ENCODE measurements at regions not wholly inside any gene's neighbourhood (a gene's known extent, or its start where the extent isn't known, plus 50 kb on each side); places are given as distances from the start of the nearest gene placed in this dataset.
A peak's percentile ranks its signal among the peaks of the same experiment; 100 is the strongest.
"Not testable (repeated sequence)": the region's sequence is repeated elsewhere in the genome, so short reads cannot be mapped to it uniquely, and the experiment has no call there.

- H3K9me3 ChIP-seq = no peaks in the 10 kb centered on the region
- H2AFZ ChIP-seq (ENCODE audit: low read depth) = 0 out of 2 replicates have a peak overlapping the region, but pooled peaks have one; percentile 19
- ChIA-PET CTCF (no interaction called here), POLR2A (no interaction called here)
- no peak for DNase-seq
- H3K4me2 ChIP-seq = no peak overlapping the region
- H3K4me1 ChIP-seq (ENCODE audit: control insufficient read depth in 1 of 2, insufficient read depth in 2 of 2, low read depth in 1 of 2, low read length in 1 of 2) = no peaks in the 10 kb centered on the region
- no peak overlapping the region for H3K9ac ChIP-seq
- H3K4me3 ChIP-seq (ENCODE audit: low read depth in 2 of 2, low read length in 1 of 2) = no peak overlapping the region
- no peaks in the 10 kb centered on the region for H3K79me2 ChIP-seq (ENCODE audit: insufficient read depth)
- H3K27ac ChIP-seq (ENCODE audit: low read depth in 2 of 2, low read length in 1 of 2) = no peak overlapping the region
- no peaks in the 10 kb centered on the region for H3K9me2 ChIP-seq
- TF ChIP-seq TCF12 (IDR thresholded peaks at IDR 0.05) = no peak
- TF ChIP-seq SMC3 (IDR thresholded peaks at IDR 0.05; ENCODE audit: low read depth, low read length) = no peak
- no peak for TF ChIP-seq ELF1 (IDR thresholded peaks at IDR 0.05)
- TF ChIP-seq GATA2 (CRISPR knock-in tag; IDR thresholded peaks at IDR 0.05) = no peak
- no peak for TF ChIP-seq EZH2phosphoT487 (IDR thresholded peaks at IDR 0.05; ENCODE audit: borderline replicate concordance, low read depth)
- no peak for TF ChIP-seq RFX5 (IDR thresholded peaks at IDR 0.05; ENCODE audit: low read length)
- TF ChIP-seq RXRA (IDR thresholded peaks at IDR 0.05; ENCODE audit: borderline replicate concordance, low read depth) = no peak
- TF ChIP-seq JUND (IDR thresholded peaks at IDR 0.05) = no peak
- TF ChIP-seq NRF1 (IDR thresholded peaks at IDR 0.05; ENCODE audit: low read depth, low read length) = no peak
- no peak for TF ChIP-seq RAD21 (IDR thresholded peaks at IDR 0.05; ENCODE audit: low read length)
- no peak for TF ChIP-seq TEAD4 (IDR thresholded peaks at IDR 0.05; ENCODE audit: borderline replicate concordance, insufficient read depth)
- TF ChIP-seq MAX (IDR thresholded peaks at IDR 0.05; ENCODE audit: low read depth) = no peak
- TF ChIP-seq RCOR1 (IDR thresholded peaks at IDR 0.05; ENCODE audit: low read length) = no peak
- TF ChIP-seq REST (IDR thresholded peaks at IDR 0.05; ENCODE audit: low read depth, low read length) = no peak
- WGBS (ENCODE audit: low lambda C conversion rate) = 6% methylated on average over 2 of the region's 8 CpGs
- no peaks in the 10 kb centered on the region for H4K20me1 ChIP-seq (ENCODE audit: insufficient read depth)
- no peaks in the 10 kb centered on the region for H3F3A ChIP-seq (replicated peaks; ENCODE audit: insufficient read depth)
- no peaks in the 10 kb centered on the region for H3K36me3 ChIP-seq (replicated peaks in 1 of 2; ENCODE audit: control insufficient read depth in 1 of 2, insufficient read depth in 2 of 2, low read length in 1 of 2)
- H3K27me3 ChIP-seq (ENCODE audit: insufficient read depth) = peaks cover 9% of the 10 kb centered on the region; the same call in 1 of the 2 replicates
These were observed 814.2 kb upstream of the SLC39A10 start for GRCh38 chr2:194842871-194843270.

GRCh38 chr2:194834371-194834770 is 822.7 kb upstream of the SLC39A10 start:
- H3F3A ChIP-seq (replicated peaks; ENCODE audit: insufficient read depth); H3K9ac ChIP-seq; H3K4me1 ChIP-seq (ENCODE audit: control insufficient read depth in 1 of 2, insufficient read depth in 2 of 2, low read depth in 1 of 2, low read length in 1 of 2); H3K36me3 ChIP-seq (replicated peaks in 1 of 2; ENCODE audit: control insufficient read depth in 1 of 2, insufficient read depth in 2 of 2, low read length in 1 of 2); H3K4me2 ChIP-seq; DNase-seq; H3K4me3 ChIP-seq (ENCODE audit: low read depth in 2 of 2, low read length in 1 of 2); H2AFZ ChIP-seq (ENCODE audit: low read depth); H4K20me1 ChIP-seq (ENCODE audit: insufficient read depth); CTCF ChIA-PET; H3K27ac ChIP-seq (ENCODE audit: low read depth in 2 of 2, low read length in 1 of 2); H3K27me3 ChIP-seq (ENCODE audit: insufficient read depth); H3K9me3 ChIP-seq; H3K79me2 ChIP-seq (ENCODE audit: insufficient read depth); POLR2A ChIA-PET; H3K9me2 ChIP-seq: not testable (repeated sequence)
- WGBS (ENCODE audit: low lambda C conversion rate) = 8% methylated on average over 2 of the region's 2 CpGs
